RWPE2 (cell line): ENCODE measurements at regions not wholly inside any gene's neighbourhood (a gene's known extent, or its start where the extent isn't known, plus 50 kb on each side); places are given as distances from the start of the nearest gene placed in this dataset.

Source experiments
- ATAC-seq: fragments of 200-7000 bp; cut with Tn5 transposase; 3 replicates; pipeline ENCODE4 v1.9.1; 2021; ENCODE audit warnings: low read depth
- DNase-seq: peaks from one replicate; pipeline ENCODE4 v3.0.0-alpha.2; 2020; ENCODE audit warnings: low spot score
- H3K27ac ChIP-seq: fragments of 450-650 bp; 2 replicates; pipeline ENCODE4 v1.5.1; 2017; ENCODE audit warnings: mild to moderate bottlenecking; ENCODE audit not compliant: poor library complexity, severe bottlenecking
- H3K27me3 ChIP-seq: fragments of 250-450 bp; sonication (Bioruptor Pico); 2 replicates; pipeline ENCODE4 v1.5.1; 2021; ENCODE audit warnings: mild to moderate bottlenecking, moderate library complexity; ENCODE audit not compliant: insufficient read depth, poor library complexity, severe bottlenecking
- H3K36me3 ChIP-seq: fragments of 250-450 bp; sonication (Bioruptor Pico); 2 replicates; pipeline ENCODE4 v1.5.1; 2020; ENCODE audit warnings: low read depth, mild to moderate bottlenecking, moderate library complexity
- H3K4me1 ChIP-seq: fragments of 250-450 bp; sonication (Bioruptor Pico); 2 replicates; pipeline ENCODE4 v1.5.1; 2021; ENCODE audit warnings: mild to moderate bottlenecking, moderate library complexity; ENCODE audit not compliant: insufficient read depth, poor library complexity, severe bottlenecking
- H3K4me3 ChIP-seq: fragments of 250-450 bp; sonication (Bioruptor Pico); 2 replicates; pipeline ENCODE4 v1.5.1; 2021; ENCODE audit warnings: mild to moderate bottlenecking, moderate library complexity; ENCODE audit not compliant: severe bottlenecking
- H3K9me3 ChIP-seq: fragments of 250-450 bp; sonication (Bioruptor Pico); 2 replicates; pipeline ENCODE4 v1.5.1; 2021; ENCODE audit warnings: mild to moderate bottlenecking, moderate library complexity; ENCODE audit not compliant: severe bottlenecking
- TF ChIP-seq, protein P1 (sequence below): fragments of 450-650 bp; IDR thresholded peaks from one replicate; pipeline ENCODE4 v1.5.1; 2017; ENCODE audit warnings: mild to moderate bottlenecking, moderate library complexity; ENCODE audit not compliant: poor library complexity, severe bottlenecking

DNA sequence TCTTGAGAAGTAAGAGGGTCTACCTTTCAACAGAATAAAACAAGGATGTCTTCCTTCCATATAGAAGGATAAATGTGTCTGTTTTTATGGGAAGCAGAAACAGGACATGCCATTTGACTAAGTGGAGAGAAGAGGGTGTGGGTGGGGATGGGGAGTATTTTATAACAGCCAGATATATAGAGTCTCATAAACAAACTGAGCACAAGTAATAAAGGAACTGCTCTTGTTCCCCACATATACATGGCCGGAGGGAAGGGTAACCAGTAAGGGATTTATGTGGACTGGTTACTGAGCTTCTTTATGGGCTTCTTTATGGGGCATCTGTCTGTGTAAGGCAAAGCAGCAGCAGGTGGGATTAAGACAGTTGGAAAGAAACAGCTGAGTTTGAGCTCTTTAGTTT lies 558.1 kb downstream of the REEP3 start:
- H3K9me3 ChIP-seq: no peaks in the 10 kb centered on the region
- no peaks in the 10 kb centered on the region for H3K4me1 ChIP-seq
- no peak overlapping the region for H3K4me3 ChIP-seq
- DNase-seq (no peak), ATAC-seq (no peak)
- H3K36me3 ChIP-seq: no peaks in the 10 kb centered on the region
- no peak overlapping the region for H3K27ac ChIP-seq
- TF ChIP-seq, protein P1, sequence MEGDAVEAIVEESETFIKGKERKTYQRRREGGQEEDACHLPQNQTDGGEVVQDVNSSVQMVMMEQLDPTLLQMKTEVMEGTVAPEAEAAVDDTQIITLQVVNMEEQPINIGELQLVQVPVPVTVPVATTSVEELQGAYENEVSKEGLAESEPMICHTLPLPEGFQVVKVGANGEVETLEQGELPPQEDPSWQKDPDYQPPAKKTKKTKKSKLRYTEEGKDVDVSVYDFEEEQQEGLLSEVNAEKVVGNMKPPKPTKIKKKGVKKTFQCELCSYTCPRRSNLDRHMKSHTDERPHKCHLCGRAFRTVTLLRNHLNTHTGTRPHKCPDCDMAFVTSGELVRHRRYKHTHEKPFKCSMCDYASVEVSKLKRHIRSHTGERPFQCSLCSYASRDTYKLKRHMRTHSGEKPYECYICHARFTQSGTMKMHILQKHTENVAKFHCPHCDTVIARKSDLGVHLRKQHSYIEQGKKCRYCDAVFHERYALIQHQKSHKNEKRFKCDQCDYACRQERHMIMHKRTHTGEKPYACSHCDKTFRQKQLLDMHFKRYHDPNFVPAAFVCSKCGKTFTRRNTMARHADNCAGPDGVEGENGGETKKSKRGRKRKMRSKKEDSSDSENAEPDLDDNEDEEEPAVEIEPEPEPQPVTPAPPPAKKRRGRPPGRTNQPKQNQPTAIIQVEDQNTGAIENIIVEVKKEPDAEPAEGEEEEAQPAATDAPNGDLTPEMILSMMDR: no peak
- no peaks in the 10 kb centered on the region for H3K27me3 ChIP-seq

DNA sequence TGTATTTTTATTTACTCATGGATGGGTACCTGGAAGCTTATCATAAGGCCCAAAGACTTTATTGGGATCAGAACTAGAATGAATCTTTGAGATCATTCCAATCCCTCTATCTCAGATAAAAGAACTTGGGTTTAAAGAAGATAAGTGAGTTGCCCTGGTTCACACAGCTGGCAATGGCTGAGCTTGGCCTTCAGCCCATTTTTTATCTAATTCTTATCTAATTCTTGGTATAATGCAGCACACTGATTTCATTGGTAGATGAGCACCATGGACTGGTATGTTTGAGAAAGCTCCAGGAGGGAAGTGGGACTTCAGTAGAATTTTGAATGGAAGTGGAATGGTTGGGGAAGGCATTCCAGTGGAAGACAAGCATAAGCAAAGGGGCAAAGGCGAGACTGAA lies 558.9 kb downstream of the REEP3 start:
- ATAC-seq: no peak
- no peak overlapping the region for H3K27ac ChIP-seq
- TF ChIP-seq, protein P1: no peak
- no peaks in the 10 kb centered on the region for H3K4me1 ChIP-seq
- no peaks in the 10 kb centered on the region for H3K9me3 ChIP-seq
- DNase-seq: no peak
- no peak overlapping the region for H3K4me3 ChIP-seq
- no peaks in the 10 kb centered on the region for H3K27me3 ChIP-seq
- no peaks in the 10 kb centered on the region for H3K36me3 ChIP-seq

DNA sequence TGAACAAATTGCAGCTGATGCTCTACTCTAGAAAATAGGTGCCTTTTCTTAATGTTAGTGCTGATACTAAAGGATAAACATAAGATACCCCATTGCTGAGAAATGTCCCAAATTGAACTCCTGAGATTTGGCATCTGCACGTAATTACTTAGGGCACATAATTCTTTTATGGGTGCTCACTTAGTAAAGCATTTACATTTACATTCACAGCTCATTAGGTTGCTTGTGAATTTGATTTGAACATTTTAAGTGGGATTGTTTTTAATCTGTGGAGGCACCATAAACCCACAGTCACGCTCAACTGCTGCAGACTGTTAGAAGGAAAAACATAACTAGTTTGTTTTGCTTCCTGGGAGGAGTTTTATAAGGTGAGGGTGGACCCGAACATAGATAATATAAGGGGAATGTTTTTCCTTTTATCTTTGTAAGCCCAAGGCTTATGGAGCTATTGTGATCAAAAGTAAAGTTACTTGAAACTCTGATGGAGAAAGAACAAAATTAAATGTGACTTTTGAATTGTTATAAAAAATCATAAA lies 560.8 kb downstream of the REEP3 start:
- H3K9me3 ChIP-seq: no peaks in the 10 kb centered on the region
- no peak for ATAC-seq
- H3K27me3 ChIP-seq: no peaks in the 10 kb centered on the region
- no peak for DNase-seq
- H3K27ac ChIP-seq: no peak overlapping the region
- no peak overlapping the region for H3K4me3 ChIP-seq
- no peaks in the 10 kb centered on the region for H3K4me1 ChIP-seq
- TF ChIP-seq, protein P1: no peak
- no peaks in the 10 kb centered on the region for H3K36me3 ChIP-seq

DNA sequence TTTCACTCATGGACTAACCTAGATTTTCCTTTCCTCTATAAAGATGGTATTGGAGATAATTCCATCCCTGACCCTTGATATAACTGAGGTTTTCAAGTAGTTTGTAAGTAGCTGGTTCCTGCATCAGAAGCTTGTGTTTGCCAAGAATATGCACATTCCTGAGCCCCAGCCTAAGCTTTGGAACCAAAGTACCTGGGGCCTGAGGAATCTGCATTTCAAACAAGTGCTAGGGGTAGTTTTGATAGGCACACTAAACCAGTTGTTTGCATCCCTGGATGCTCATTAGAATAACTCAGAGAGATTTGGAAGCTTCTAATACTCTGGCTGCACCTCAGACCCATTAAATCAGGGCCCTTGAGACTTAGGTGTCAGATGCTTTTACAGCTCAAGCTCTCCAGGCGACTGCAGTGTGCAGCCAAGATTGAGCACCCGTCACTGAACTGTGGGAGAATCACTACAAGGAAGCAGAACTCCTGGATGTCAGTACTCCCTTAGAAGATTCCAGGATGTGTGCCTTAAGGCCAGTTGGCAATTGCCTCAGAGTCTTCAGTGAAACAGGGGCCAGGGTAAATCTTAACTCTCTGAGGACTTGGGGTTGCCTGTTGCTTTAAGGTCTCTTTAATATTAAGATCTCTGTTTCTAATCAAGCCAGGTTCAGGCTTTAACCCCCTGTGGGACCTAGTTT lies 565.0 kb downstream of the REEP3 start:
- H3K36me3 ChIP-seq: no peaks in the 10 kb centered on the region
- H3K27ac ChIP-seq: no peak overlapping the region
- TF ChIP-seq, protein P1: no peak
- H3K9me3 ChIP-seq: no peaks in the 10 kb centered on the region
- no peak for ATAC-seq
- DNase-seq: no peak
- H3K4me1 ChIP-seq: no peaks in the 10 kb centered on the region
- H3K27me3 ChIP-seq: no peaks in the 10 kb centered on the region
- H3K4me3 ChIP-seq: no peak overlapping the region

DNA sequence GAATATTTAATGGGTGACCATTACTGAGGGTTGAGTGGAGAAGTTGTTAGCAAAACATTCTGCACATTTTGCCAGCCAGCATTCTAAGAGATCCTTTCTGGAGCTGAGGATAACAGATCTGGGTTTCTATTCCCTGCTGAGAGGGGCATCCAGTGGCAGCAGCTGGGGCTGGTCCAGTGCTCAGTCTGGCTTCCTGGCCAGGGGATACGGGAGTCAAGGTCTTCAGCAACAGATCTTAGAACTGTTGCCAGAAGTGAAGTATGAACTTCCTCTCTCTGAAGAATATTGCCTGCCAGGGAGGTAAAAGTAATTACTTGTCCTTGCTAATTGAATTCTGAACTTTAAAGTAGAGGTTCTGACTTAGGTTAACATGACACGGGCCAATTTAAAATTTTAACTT lies 568.4 kb downstream of the REEP3 start:
- TF ChIP-seq, protein P1: no peak
- no peaks in the 10 kb centered on the region for H3K36me3 ChIP-seq
- no peak overlapping the region for H3K4me3 ChIP-seq
- no peaks in the 10 kb centered on the region for H3K9me3 ChIP-seq
- no peaks in the 10 kb centered on the region for H3K27me3 ChIP-seq
- DNase-seq (no peak), ATAC-seq (no peak)
- no peak overlapping the region for H3K27ac ChIP-seq
- H3K4me1 ChIP-seq: no peaks in the 10 kb centered on the region
